ENCODE measurements at regions not wholly inside any gene's neighbourhood (a gene's known extent, or its start where the extent isn't known, plus 50 kb on each side); places are given as distances from the start of the nearest gene placed in this dataset.

DNA sequence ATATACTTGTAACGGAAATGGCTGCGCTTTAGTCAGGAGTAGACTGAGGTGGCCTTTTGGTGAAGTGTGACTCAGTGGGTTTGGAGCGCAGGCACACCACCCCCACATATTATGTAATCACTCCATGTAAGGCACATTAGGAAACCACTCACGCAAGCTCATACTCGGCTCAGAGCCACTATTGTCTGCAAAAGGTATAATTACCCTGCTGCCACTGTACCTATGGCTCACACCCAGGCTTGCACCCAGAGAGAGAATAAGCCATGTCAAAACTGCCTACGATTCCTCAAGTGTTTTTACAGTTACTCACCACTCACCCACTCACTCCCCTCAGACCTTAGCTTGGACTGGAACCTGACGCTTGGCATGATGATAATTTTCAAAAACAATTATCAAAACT, 611.9 kb upstream of the CCDC54 start:
- TF ChIP-seq, protein P1, sequence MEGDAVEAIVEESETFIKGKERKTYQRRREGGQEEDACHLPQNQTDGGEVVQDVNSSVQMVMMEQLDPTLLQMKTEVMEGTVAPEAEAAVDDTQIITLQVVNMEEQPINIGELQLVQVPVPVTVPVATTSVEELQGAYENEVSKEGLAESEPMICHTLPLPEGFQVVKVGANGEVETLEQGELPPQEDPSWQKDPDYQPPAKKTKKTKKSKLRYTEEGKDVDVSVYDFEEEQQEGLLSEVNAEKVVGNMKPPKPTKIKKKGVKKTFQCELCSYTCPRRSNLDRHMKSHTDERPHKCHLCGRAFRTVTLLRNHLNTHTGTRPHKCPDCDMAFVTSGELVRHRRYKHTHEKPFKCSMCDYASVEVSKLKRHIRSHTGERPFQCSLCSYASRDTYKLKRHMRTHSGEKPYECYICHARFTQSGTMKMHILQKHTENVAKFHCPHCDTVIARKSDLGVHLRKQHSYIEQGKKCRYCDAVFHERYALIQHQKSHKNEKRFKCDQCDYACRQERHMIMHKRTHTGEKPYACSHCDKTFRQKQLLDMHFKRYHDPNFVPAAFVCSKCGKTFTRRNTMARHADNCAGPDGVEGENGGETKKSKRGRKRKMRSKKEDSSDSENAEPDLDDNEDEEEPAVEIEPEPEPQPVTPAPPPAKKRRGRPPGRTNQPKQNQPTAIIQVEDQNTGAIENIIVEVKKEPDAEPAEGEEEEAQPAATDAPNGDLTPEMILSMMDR (IDR thresholded peaks at IDR 0.05), result no peak
- no peak for TF ChIP-seq RAD21 (IDR thresholded peaks at IDR 0.05; ENCODE audit: low read length)
- no peak for TF ChIP-seq RFX5 (IDR thresholded peaks at IDR 0.05; ENCODE audit: low read length)
- TF ChIP-seq RCOR1 (IDR thresholded peaks at IDR 0.05; ENCODE audit: low read length), result no peak
- no peak for TF ChIP-seq NFIC (IDR thresholded peaks at IDR 0.05; ENCODE audit: borderline replicate concordance)
- TF ChIP-seq, protein P2, sequence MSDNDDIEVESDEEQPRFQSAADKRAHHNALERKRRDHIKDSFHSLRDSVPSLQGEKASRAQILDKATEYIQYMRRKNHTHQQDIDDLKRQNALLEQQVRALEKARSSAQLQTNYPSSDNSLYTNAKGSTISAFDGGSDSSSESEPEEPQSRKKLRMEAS (IDR thresholded peaks at IDR 0.05; ENCODE audit: low read depth), result no peak
- TF ChIP-seq, protein P3, sequence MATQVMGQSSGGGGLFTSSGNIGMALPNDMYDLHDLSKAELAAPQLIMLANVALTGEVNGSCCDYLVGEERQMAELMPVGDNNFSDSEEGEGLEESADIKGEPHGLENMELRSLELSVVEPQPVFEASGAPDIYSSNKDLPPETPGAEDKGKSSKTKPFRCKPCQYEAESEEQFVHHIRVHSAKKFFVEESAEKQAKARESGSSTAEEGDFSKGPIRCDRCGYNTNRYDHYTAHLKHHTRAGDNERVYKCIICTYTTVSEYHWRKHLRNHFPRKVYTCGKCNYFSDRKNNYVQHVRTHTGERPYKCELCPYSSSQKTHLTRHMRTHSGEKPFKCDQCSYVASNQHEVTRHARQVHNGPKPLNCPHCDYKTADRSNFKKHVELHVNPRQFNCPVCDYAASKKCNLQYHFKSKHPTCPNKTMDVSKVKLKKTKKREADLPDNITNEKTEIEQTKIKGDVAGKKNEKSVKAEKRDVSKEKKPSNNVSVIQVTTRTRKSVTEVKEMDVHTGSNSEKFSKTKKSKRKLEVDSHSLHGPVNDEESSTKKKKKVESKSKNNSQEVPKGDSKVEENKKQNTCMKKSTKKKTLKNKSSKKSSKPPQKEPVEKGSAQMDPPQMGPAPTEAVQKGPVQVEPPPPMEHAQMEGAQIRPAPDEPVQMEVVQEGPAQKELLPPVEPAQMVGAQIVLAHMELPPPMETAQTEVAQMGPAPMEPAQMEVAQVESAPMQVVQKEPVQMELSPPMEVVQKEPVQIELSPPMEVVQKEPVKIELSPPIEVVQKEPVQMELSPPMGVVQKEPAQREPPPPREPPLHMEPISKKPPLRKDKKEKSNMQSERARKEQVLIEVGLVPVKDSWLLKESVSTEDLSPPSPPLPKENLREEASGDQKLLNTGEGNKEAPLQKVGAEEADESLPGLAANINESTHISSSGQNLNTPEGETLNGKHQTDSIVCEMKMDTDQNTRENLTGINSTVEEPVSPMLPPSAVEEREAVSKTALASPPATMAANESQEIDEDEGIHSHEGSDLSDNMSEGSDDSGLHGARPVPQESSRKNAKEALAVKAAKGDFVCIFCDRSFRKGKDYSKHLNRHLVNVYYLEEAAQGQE (IDR thresholded peaks at IDR 0.05; ENCODE audit: low read depth, low read length), result no peak

Data from SK-N-SH (cell line).